ENCODE measurements at regions not wholly inside any gene's neighbourhood (a gene's known extent, or its start where the extent isn't known, plus 50 kb on each side); places are given as distances from the start of the nearest gene placed in this dataset.

- no peak for DNase-seq (ENCODE audit: low read depth)
- H3K4me3 ChIP-seq (replicated peaks; ENCODE audit: low read depth, low read length): no peak overlapping the region
- TF ChIP-seq, protein P1, sequence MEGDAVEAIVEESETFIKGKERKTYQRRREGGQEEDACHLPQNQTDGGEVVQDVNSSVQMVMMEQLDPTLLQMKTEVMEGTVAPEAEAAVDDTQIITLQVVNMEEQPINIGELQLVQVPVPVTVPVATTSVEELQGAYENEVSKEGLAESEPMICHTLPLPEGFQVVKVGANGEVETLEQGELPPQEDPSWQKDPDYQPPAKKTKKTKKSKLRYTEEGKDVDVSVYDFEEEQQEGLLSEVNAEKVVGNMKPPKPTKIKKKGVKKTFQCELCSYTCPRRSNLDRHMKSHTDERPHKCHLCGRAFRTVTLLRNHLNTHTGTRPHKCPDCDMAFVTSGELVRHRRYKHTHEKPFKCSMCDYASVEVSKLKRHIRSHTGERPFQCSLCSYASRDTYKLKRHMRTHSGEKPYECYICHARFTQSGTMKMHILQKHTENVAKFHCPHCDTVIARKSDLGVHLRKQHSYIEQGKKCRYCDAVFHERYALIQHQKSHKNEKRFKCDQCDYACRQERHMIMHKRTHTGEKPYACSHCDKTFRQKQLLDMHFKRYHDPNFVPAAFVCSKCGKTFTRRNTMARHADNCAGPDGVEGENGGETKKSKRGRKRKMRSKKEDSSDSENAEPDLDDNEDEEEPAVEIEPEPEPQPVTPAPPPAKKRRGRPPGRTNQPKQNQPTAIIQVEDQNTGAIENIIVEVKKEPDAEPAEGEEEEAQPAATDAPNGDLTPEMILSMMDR (IDR thresholded peaks at IDR 0.05; ENCODE audit: low read length, missing control alignments): no peak
Measured at GRCh38 chr3:4019501-4019900, 220.3 kb downstream of the LRRN1 start.

GRCh38 chr3:4021162-4021561, 221.9 kb downstream of the LRRN1 start:
- no peak overlapping the region for H3K4me3 ChIP-seq (replicated peaks; ENCODE audit: low read depth, low read length)
- TF ChIP-seq, protein P1 (IDR thresholded peaks at IDR 0.05; ENCODE audit: low read length, missing control alignments): no peak
- DNase-seq (ENCODE audit: low read depth): no peak

- H3K4me3 ChIP-seq (replicated peaks; ENCODE audit: low read depth, low read length): no peak overlapping the region
- TF ChIP-seq, protein P1 (IDR thresholded peaks at IDR 0.05; ENCODE audit: low read length, missing control alignments): no peak
- no peak for DNase-seq (ENCODE audit: low read depth)
Measured at GRCh38 chr3:4029135-4029534, 229.9 kb downstream of the LRRN1 start.

DNA sequence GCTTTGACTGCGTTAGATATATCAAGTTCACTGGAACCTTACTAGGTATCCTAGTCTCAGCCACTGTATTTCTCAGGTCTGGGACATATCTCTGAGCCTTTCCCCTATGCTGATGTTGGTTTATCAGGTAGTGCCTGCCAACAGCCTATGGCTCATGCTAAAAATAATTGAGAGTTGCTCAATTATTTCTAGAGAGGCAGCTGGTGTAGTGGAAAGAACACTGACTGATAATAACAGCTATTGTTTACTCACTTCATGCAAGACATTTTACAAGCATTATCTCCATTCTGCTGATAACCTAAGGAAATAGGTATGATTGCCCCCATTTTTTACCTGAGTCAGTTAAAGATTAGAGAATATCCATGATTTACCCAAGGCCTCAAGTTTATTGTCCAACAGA, 231.4 kb downstream of the LRRN1 start:
- TF ChIP-seq, protein P1 (IDR thresholded peaks at IDR 0.05; ENCODE audit: low read length, missing control alignments): no peak
- no peak overlapping the region for H3K4me3 ChIP-seq (replicated peaks; ENCODE audit: low read depth, low read length)
- DNase-seq (ENCODE audit: low read depth): no peak

DNA sequence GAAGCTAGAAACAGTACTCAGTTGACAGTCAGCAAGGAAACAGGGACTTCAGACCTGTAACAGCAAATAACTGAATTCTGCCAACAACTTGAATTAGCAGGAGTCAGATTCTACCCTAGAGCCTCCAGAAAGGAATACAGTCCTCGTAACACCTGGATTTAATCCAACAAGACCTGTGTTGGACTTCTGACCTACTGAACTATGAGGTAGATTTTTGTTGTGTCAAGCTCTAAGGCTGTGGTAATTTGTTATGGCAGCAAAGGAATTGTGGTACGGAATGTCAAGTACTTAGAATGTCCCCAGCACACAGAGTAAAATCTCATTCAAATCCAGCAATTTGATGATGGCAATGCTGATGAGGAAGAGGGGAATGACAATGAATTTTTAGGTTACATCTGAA, 234.1 kb downstream of the LRRN1 start:
- TF ChIP-seq, protein P1 (IDR thresholded peaks at IDR 0.05; ENCODE audit: low read length, missing control alignments): no peak

GRCh38 chr3:4036046-4036445, 236.8 kb downstream of the LRRN1 start:
- no peak for DNase-seq (ENCODE audit: low read depth)
- TF ChIP-seq, protein P1 (IDR thresholded peaks at IDR 0.05; ENCODE audit: low read length, missing control alignments): no peak

More for the DNA sequence above, 234.1 kb downstream of the LRRN1 start:
- H3K4me3 ChIP-seq (replicated peaks; ENCODE audit: low read depth, low read length): no peak overlapping the region
- DNase-seq (ENCODE audit: low read depth): no peak

GRCh38 chr3:4038351-4038750, 239.1 kb downstream of the LRRN1 start:
- H3K4me3 ChIP-seq (replicated peaks; ENCODE audit: low read depth, low read length): no peak overlapping the region
- TF ChIP-seq, protein P1 (IDR thresholded peaks at IDR 0.05; ENCODE audit: low read length, missing control alignments): no peak
- DNase-seq (ENCODE audit: low read depth): no peak

More at GRCh38 chr3:4036046-4036445, 236.8 kb downstream of the LRRN1 start:
- H3K4me3 ChIP-seq (replicated peaks; ENCODE audit: low read depth, low read length): no peak overlapping the region

Data from fibroblast of pulmonary artery (primary cell).